GM23338 (cell line): ENCODE measurements at regions not wholly inside any gene's neighbourhood (a gene's known extent, or its start where the extent isn't known, plus 50 kb on each side); places are given as distances from the start of the nearest gene placed in this dataset.

Source experiments
- CREB1 ChIP-seq: fragments of 250-450 bp; sonication (Bioruptor Pico); IDR thresholded peaks from 2 replicates; pipeline ENCODE4 v1.5.0; 2020; ENCODE audit warnings: low read depth, mild to moderate bottlenecking, moderate library complexity
- ETS1 ChIP-seq: IDR thresholded peaks from 2 replicates; pipeline ENCODE4 v1.6.1; 2016; ENCODE audit warnings: antibody characterized with exemption
- EZH2 ChIP-seq: fragments of 200-600 bp; sonication (generic); IDR thresholded peaks from one replicate; pipeline ENCODE4 v1.8.0; 2017; ENCODE audit warnings: antibody characterized with exemption, mild to moderate bottlenecking, low read depth; ENCODE audit not compliant: unreplicated experiment
- EZH2phosphoT487 ChIP-seq: fragments of 200-600 bp; sonication (generic); IDR thresholded peaks from one replicate; pipeline ENCODE4 v1.8.1; 2018; ENCODE audit warnings: antibody characterized with exemption; ENCODE audit not compliant: unreplicated experiment
- JUNB ChIP-seq: IDR thresholded peaks from one replicate; pipeline ENCODE4 v1.6.1; 2016; ENCODE audit warnings: antibody characterized with exemption; ENCODE audit not compliant: unreplicated experiment
- NANOG ChIP-seq: IDR thresholded peaks from 2 replicates; pipeline ENCODE4 v1.6.1; 2016; ENCODE audit warnings: antibody characterized with exemption, borderline replicate concordance
- POLR2AphosphoS5 ChIP-seq: IDR thresholded peaks from 2 replicates; pipeline ENCODE4 v1.6.1; 2016; ENCODE audit warnings: antibody characterized with exemption, low read depth
- REST ChIP-seq: IDR thresholded peaks from one replicate; pipeline ENCODE4 v1.6.1; 2018; ENCODE audit warnings: antibody characterized with exemption; ENCODE audit not compliant: unreplicated experiment
- STAT1 ChIP-seq: IDR thresholded peaks from one replicate; pipeline ENCODE4 v1.6.1; 2016; ENCODE audit warnings: antibody characterized with exemption; ENCODE audit not compliant: unreplicated experiment
- ZNF114 ChIP-seq: fragments of 250-450 bp; sonication (Bioruptor Pico); IDR thresholded peaks from 2 replicates; pipeline ENCODE4 v1.5.0; 2020; ENCODE audit warnings: mild to moderate bottlenecking, moderate library complexity
- ZNF331 ChIP-seq: fragments of 250-450 bp; sonication (Bioruptor Pico); IDR thresholded peaks from 2 replicates; pipeline ENCODE4 v1.5.0; 2020; ENCODE audit warnings: low read depth, mild to moderate bottlenecking, moderate library complexity
- TF ChIP-seq, protein P1 (sequence below), 2 experiments: fragments of 200-600 bp in 1 of 2; sonication (generic) in 1 of 2; conservative IDR thresholded peaks; 2 replicates each; pipeline versions ENCODE4 v1.5.1 to v1.6.1; 2016 to 2017; ENCODE audit warnings: antibody characterized with exemption in 2 of 2, low read depth in 2 of 2, mild to moderate bottlenecking in 2 of 2, moderate library complexity in 1 of 2

DNA sequence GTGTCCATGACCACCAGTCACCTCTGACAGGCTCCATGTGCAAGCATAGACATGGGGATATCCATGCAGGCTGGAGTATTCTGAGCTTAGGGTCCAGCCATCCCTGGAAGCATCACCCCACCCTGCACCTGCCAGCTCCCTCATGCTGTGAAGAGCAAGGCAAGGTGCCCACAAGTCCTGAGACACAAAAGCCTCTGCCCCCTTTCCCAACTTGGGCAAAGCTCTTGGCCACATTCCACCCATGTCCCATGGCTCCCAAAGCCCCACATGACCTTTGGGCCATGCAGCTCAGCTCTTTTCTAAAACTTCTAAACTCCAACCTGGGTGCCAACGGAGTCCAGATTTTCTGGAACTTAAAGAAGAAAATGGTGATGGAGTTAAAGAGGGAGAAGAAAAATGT is 99.8 kb upstream of the SH3BP4 start:
- no peak for TF ChIP-seq CREB1 (CRISPR knock-in tag)
- TF ChIP-seq, protein P1, sequence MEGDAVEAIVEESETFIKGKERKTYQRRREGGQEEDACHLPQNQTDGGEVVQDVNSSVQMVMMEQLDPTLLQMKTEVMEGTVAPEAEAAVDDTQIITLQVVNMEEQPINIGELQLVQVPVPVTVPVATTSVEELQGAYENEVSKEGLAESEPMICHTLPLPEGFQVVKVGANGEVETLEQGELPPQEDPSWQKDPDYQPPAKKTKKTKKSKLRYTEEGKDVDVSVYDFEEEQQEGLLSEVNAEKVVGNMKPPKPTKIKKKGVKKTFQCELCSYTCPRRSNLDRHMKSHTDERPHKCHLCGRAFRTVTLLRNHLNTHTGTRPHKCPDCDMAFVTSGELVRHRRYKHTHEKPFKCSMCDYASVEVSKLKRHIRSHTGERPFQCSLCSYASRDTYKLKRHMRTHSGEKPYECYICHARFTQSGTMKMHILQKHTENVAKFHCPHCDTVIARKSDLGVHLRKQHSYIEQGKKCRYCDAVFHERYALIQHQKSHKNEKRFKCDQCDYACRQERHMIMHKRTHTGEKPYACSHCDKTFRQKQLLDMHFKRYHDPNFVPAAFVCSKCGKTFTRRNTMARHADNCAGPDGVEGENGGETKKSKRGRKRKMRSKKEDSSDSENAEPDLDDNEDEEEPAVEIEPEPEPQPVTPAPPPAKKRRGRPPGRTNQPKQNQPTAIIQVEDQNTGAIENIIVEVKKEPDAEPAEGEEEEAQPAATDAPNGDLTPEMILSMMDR (conservative IDR thresholded peaks at IDR 0.05; ENCODE audit: low read depth in 2 of 2), result no peak
- no peak for TF ChIP-seq EZH2
- no peak for TF ChIP-seq ZNF114 (CRISPR knock-in tag)
- no peak for TF ChIP-seq POLR2AphosphoS5
- no peak for TF ChIP-seq REST
- TF ChIP-seq EZH2phosphoT487, result no peak
- no peak for TF ChIP-seq JUNB
- TF ChIP-seq ETS1, result no peak
- TF ChIP-seq ZNF331 (CRISPR knock-in tag), result no peak
- no peak for TF ChIP-seq NANOG
- TF ChIP-seq STAT1, result no peak
